ENCODE measurements at regions not wholly inside any gene's neighbourhood (a gene's known extent, or its start where the extent isn't known, plus 50 kb on each side); places are given as distances from the start of the nearest gene placed in this dataset.

DNA sequence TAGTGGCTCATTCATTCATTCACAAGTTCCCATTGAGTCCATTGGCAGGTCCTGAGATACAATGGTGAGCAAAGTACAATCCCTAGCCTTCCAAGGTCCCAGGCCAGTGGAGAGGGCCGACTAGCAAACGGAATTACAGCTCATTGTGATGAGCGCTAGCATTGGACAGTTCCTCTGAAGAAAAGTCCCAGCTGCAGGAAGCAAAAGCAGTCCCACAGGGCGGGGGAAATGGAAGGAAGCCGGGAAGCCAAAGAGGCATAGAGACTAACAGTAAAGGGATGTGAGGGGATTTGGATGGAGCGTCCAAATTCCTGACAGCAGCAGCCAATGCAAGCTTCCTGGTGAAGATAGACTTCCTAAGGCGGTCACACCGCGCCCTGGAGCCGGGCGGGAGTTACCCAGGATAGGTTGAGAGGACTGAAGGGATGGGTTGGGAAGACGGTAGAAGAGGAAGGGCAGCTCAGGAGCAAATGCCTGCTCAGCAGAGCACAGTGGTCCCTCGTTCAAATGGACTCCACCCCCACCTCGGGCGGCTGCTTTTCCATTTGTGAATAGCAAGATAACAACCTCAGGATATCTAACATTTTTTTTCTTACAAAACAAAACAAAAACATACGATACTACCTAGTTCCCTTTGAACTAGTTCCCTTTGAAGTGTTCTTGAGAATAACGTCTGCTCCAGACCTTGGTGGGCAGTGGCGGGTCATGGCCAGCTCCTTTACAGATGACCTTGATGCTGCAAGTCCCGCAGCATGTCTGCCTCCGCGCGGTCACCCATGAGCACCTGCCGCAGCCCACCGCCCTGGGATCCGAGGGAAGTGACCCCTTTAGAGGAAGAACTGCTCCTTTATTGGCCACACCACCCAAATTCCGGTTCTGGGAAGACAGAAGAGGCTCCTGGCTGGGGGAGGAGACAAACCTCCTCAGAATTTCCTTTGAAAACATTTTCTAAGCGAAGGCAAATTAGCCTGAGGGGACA lies 132.9 kb downstream of the RASSF10 start:
- TF ChIP-seq POLR2AphosphoS5 (IDR thresholded peaks at IDR 0.05; ENCODE audit: low read depth, low read length): no peak
- no peak for TF ChIP-seq SIN3A (IDR thresholded peaks at IDR 0.05; ENCODE audit: borderline replicate concordance, insufficient read depth, low read length)
- TF ChIP-seq TAF1 (IDR thresholded peaks at IDR 0.05; ENCODE audit: borderline replicate concordance, insufficient read depth, low read length): no peak
- TF ChIP-seq, protein P1, sequence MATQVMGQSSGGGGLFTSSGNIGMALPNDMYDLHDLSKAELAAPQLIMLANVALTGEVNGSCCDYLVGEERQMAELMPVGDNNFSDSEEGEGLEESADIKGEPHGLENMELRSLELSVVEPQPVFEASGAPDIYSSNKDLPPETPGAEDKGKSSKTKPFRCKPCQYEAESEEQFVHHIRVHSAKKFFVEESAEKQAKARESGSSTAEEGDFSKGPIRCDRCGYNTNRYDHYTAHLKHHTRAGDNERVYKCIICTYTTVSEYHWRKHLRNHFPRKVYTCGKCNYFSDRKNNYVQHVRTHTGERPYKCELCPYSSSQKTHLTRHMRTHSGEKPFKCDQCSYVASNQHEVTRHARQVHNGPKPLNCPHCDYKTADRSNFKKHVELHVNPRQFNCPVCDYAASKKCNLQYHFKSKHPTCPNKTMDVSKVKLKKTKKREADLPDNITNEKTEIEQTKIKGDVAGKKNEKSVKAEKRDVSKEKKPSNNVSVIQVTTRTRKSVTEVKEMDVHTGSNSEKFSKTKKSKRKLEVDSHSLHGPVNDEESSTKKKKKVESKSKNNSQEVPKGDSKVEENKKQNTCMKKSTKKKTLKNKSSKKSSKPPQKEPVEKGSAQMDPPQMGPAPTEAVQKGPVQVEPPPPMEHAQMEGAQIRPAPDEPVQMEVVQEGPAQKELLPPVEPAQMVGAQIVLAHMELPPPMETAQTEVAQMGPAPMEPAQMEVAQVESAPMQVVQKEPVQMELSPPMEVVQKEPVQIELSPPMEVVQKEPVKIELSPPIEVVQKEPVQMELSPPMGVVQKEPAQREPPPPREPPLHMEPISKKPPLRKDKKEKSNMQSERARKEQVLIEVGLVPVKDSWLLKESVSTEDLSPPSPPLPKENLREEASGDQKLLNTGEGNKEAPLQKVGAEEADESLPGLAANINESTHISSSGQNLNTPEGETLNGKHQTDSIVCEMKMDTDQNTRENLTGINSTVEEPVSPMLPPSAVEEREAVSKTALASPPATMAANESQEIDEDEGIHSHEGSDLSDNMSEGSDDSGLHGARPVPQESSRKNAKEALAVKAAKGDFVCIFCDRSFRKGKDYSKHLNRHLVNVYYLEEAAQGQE (IDR thresholded peaks at IDR 0.05; ENCODE audit: insufficient read depth in 1 of 2, low read depth in 2 of 2, low read length in 2 of 2): peak; percentile 62 to 80
